Neural crest cell (in vitro differentiated cells): ENCODE measurements at regions not wholly inside any gene's neighbourhood (a gene's known extent, or its start where the extent isn't known, plus 50 kb on each side); places are given as distances from the start of the nearest gene placed in this dataset.

ENCODE experiments used
- DNase-seq: peaks from one replicate; pipeline ENCODE4 v3.0.0; 2021; ENCODE audit warnings: low read depth, mixed read lengths, low spot score
- H3K27ac Mint-ChIP-seq: one replicate; pipeline ENCODE4 v1.8.0; 2021; ENCODE audit warnings: mild to moderate bottlenecking, mixed read lengths; ENCODE audit not compliant: unreplicated experiment
- H3K27me3 Mint-ChIP-seq: 2 replicates; pipeline ENCODE4 v1.8.0; 2021; ENCODE audit warnings: low read depth, mild to moderate bottlenecking, mixed read lengths
- H3K36me3 Mint-ChIP-seq: 2 replicates; pipeline ENCODE4 v1.8.0; 2021; ENCODE audit warnings: low read depth, mild to moderate bottlenecking, mixed read lengths
- H3K4me1 Mint-ChIP-seq: 2 replicates; pipeline ENCODE4 v1.8.0; 2021; ENCODE audit warnings: mixed read lengths
- H3K4me3 Mint-ChIP-seq: one replicate; pipeline ENCODE4 v1.8.0; 2021; ENCODE audit warnings: mild to moderate bottlenecking, mixed read lengths
- H3K9me3 Mint-ChIP-seq: 2 replicates; pipeline ENCODE4 v1.8.0; 2021; ENCODE audit warnings: mixed read lengths
- CTCF ChIP-seq: fragments of 200-600 bp; sonication (generic); conservative IDR thresholded peaks from 2 replicates; pipeline ENCODE4 v1.5.0; 2021; ENCODE audit warnings: antibody characterized with exemption, mild to moderate bottlenecking

GRCh38 chr7:88377434-88377833 lies 70.7 kb upstream of the STEAP4 start:
- peaks cover 11% of the 10 kb centered on the region for H3K9me3 Mint-ChIP-seq
- no peak for DNase-seq
- peaks cover 4% of the 10 kb centered on the region for H3K36me3 Mint-ChIP-seq
- no peak overlapping the region for H3K4me3 Mint-ChIP-seq
- H3K27ac Mint-ChIP-seq: peak overlapping the region; percentile 71
- H3K4me1 Mint-ChIP-seq: peaks cover 7% of the 10 kb centered on the region
- no peaks in the 10 kb centered on the region for H3K27me3 Mint-ChIP-seq
- no peak for TF ChIP-seq CTCF

GRCh38 chr7:88368686-88369085 lies 62.0 kb upstream of the STEAP4 start:
- TF ChIP-seq CTCF: no peak
- H3K4me1 Mint-ChIP-seq: no peaks in the 10 kb centered on the region
- no peaks in the 10 kb centered on the region for H3K27me3 Mint-ChIP-seq
- no peak overlapping the region for H3K27ac Mint-ChIP-seq
- no peak overlapping the region for H3K4me3 Mint-ChIP-seq
- no peaks in the 10 kb centered on the region for H3K36me3 Mint-ChIP-seq
- no peak for DNase-seq
- H3K9me3 Mint-ChIP-seq: peaks cover 5% of the 10 kb centered on the region

GRCh38 chr7:88366845-88367244 lies 60.2 kb upstream of the STEAP4 start:
- Mint-ChIP-seq H3K36me3 (no peaks in the 10 kb centered on the region), H3K27me3 (no peaks in the 10 kb centered on the region), H3K9me3 (peaks cover 2% of the 10 kb centered on the region), H3K27ac (no peak overlapping the region), H3K4me3 (no peak overlapping the region), H3K4me1 (peaks cover 5% of the 10 kb centered on the region)
- DNase-seq: no peak
- no peak for TF ChIP-seq CTCF

GRCh38 chr7:88363869-88364268 lies 57.2 kb upstream of the STEAP4 start:
- no peak for TF ChIP-seq CTCF
- no peak overlapping the region for H3K4me3 Mint-ChIP-seq
- no peak for DNase-seq
- H3K27ac Mint-ChIP-seq: no peak overlapping the region
- no peaks in the 10 kb centered on the region for H3K9me3 Mint-ChIP-seq
- H3K36me3 Mint-ChIP-seq: no peaks in the 10 kb centered on the region
- peaks cover 5% of the 10 kb centered on the region for H3K4me1 Mint-ChIP-seq
- no peaks in the 10 kb centered on the region for H3K27me3 Mint-ChIP-seq

- no peak for TF ChIP-seq CTCF
- H3K27ac Mint-ChIP-seq: no peak overlapping the region
- peaks cover 5% of the 10 kb centered on the region for H3K4me1 Mint-ChIP-seq
- H3K36me3 Mint-ChIP-seq: no peaks in the 10 kb centered on the region
- no peaks in the 10 kb centered on the region for H3K27me3 Mint-ChIP-seq
- no peak overlapping the region for H3K4me3 Mint-ChIP-seq
- no peak for DNase-seq
- no peaks in the 10 kb centered on the region for H3K9me3 Mint-ChIP-seq
Measured at GRCh38 chr7:88363249-88363648, 56.6 kb upstream of the STEAP4 start.

- Mint-ChIP-seq H3K4me1 (peaks cover 5% of the 10 kb centered on the region), H3K27ac (no peak overlapping the region), H3K27me3 (no peaks in the 10 kb centered on the region), H3K9me3 (no peaks in the 10 kb centered on the region), H3K4me3 (no peak overlapping the region), H3K36me3 (no peaks in the 10 kb centered on the region)
- DNase-seq: no peak
- TF ChIP-seq CTCF: no peak
Measured at GRCh38 chr7:88361357-88361756, 54.7 kb upstream of the STEAP4 start.
